Eye (tissue), 1 donor: ENCODE measurements at regions not wholly inside any gene's neighbourhood (a gene's known extent, or its start where the extent isn't known, plus 50 kb on each side); places are given as distances from the start of the nearest gene placed in this dataset.

Source experiments
- DNase-seq: peaks from one replicate; pipeline ENCODE4 v3.0.0-alpha.2; 2015

- no peak for DNase-seq
These were observed 162.0 kb downstream of the FAT3 start for GRCh38 chr11:92386577-92386976.

DNA sequence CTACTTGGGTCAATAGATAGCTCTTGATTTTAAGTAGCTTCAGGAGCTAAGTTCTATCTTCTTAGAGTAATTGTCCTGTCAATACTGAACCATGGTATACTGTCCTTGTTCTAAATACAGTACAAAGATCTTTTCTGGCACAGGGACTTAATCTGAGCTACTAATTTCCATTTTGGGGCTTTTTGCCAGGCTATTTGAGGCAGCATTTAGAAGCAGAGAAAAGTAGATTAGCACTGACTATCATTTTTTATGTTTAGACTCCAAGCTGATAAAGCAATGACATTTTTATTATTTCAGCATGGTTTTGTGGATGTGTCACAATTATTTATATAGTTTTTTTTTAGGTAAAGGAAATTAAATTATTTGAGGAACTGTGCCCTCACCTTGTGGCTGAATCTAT lies 163.2 kb downstream of the FAT3 start:
- DNase-seq = no peak

GRCh38 chr11:92388380-92388779 lies 163.8 kb downstream of the FAT3 start:
- no peak for DNase-seq

GRCh38 chr11:92390783-92391182 lies 166.2 kb downstream of the FAT3 start:
- no peak for DNase-seq

GRCh38 chr11:92391364-92391763 lies 166.7 kb downstream of the FAT3 start:
- DNase-seq = no peak

- DNase-seq = no peak
These were observed 167.2 kb downstream of the FAT3 start for GRCh38 chr11:92391808-92392207.

- DNase-seq = peak; percentile 60
These were observed 168.6 kb downstream of the FAT3 start for GRCh38 chr11:92393218-92393617.

DNA sequence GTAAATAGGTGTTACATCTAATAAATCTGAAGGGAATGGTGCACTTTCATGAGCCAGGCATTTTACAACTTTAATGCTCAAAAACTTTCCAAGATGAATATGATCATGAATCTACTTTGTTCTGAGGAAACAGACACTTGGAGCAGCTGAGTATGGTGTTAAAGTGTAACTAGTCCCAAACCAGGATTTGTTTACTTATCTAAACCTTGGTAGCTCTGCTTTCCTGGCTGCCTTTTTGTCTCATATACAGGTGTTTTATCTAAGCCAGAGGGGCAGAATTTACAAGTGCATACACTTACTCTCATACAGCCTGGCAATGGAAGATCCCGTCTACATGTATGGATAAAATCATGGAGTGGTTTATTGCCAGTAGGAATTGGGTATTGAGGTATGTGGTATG lies 171.5 kb downstream of the FAT3 start:
- DNase-seq = no peak

- no peak for DNase-seq
These were observed 172.7 kb downstream of the FAT3 start for GRCh38 chr11:92397221-92397755.

DNA sequence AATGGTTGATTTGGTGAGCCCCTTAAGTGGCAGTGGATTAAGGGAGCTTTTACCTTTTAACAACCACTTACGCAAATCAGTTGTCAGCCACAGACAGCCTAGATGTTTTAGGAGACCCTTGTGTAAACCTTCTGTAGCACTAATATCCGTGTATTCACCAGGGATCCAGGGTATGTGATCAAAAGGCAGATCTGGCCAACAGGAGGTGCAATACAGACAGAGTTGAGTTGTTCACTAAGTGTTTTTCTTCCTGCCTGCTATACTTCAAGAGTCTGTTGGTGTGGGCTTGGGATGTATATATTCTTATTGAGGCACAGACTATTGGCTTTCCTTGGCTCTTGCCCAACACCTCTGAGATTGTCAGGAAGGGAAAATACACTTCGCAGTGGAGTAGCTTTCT lies 175.1 kb downstream of the FAT3 start:
- DNase-seq = no peak

DNA sequence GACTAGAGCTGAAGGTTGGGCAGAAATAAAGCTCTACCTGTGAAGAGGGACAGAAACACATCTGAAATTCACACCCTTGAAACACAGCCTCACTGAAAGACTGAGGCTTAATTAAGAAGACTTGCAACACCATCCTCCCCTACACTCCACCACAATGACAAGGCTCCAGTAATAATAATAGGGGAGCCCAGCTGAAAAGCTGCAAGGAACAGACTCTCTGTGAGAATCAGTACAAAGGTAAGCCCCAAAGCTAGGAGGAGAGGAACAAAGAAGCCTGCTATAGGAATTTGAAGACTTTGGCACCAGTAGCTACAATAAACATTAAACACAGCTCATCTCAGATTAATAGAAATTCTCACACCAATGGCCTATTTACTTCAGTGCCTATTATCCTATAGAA lies 176.9 kb downstream of the FAT3 start:
- DNase-seq = no peak

DNA sequence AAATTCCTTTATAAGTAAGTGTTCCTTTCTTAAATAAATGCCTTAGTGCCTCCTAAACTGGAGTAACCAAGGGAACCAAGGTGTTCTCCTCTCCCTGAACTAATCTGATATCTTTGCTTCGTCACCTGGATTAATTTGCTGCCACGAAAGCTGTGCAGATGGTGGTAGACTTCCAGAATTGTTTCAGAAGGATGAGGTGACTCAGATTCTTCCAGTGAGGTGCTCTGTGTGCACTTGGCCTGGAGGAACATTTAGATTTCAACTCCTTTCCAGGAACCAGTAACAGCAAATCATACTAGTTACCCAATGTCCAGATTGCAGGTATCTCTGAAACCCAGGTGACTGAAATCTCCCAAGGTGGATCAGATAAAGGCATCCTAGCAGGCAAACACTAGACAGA lies 181.9 kb downstream of the FAT3 start:
- no peak for DNase-seq

GRCh38 chr11:92409355-92409754 lies 184.7 kb downstream of the FAT3 start:
- DNase-seq = peak; percentile 60

GRCh38 chr11:92409956-92410355 lies 185.3 kb downstream of the FAT3 start:
- peak; percentile 25 for DNase-seq

GRCh38 chr11:92410526-92410925 lies 185.9 kb downstream of the FAT3 start:
- DNase-seq = no peak

- no peak for DNase-seq
These were observed 186.8 kb downstream of the FAT3 start for GRCh38 chr11:92411431-92411830.

DNA sequence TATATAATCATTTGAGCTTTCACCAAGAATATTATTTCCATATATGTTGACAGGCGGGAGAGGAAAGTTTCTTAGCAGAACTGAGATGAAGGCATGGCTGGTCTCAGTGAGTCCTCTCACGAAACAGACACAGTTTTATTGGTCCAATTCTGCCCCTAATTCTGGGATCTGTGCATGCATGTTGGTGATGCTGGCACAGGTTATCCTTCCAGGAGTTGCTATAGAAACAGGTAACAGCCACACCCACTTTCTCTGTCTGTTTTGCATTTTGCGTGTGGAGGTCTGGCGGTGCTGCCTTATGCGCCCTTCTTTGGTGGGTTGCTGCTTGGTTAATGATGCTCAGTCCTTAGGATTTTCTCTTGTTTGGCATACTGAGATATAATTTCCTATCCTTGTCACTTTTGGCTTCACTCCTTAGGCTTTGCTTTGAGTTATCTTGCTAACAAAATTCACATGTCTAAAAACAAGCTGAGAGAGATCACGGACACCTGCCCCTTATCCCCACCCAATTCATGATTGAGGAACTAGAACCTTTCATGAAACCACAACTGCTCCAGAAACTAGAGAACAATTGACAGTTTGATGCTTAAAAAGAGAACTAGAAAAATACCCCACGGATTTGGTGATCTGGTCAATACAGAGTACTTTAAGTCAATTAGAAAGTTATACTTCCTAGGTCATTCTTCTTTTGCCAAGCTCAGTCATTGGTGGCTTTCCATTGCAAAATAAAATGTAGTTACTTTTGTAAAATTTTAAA lies 189.3 kb downstream of the FAT3 start:
- DNase-seq = no peak

DNA sequence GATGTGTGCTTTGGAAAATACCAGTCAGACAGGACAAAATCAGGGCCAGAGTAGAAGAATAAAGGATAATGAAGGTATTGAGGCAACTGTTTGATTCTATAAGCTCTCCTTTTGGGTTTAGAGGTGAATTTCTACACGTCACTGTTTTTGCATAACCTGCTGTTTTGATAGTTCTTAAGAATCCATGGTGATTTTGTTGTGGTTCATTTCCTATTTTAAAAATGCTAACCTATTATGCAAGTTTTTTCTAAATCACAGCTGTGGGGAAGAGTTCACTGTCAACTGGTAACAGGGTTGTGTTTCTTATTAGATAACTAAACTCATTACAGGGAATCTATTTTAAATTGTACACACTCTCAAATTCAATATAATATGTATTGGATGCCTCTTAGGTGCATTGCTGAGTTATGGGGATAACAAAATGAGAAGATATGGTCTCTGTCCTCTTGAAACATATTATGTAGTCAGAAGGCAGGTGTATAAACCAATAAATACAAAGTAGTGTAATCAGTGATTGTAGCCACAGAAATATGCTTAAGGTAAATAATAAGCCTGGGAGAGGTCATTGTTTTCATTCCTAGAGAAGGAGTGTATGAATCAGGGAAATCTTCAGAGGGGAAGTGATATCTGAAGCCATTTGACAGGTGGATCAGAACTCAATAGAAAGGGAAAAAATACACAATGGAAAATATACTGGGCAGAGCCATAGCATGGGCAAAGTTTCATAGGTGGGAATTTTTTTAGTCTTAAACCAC lies 192.5 kb downstream of the FAT3 start:
- DNase-seq = no peak

GRCh38 chr11:92423115-92424034 lies 198.8 kb downstream of the FAT3 start:
- DNase-seq = no peak

GRCh38 chr11:92424281-92424680 lies 199.7 kb downstream of the FAT3 start:
- DNase-seq = no peak

DNA sequence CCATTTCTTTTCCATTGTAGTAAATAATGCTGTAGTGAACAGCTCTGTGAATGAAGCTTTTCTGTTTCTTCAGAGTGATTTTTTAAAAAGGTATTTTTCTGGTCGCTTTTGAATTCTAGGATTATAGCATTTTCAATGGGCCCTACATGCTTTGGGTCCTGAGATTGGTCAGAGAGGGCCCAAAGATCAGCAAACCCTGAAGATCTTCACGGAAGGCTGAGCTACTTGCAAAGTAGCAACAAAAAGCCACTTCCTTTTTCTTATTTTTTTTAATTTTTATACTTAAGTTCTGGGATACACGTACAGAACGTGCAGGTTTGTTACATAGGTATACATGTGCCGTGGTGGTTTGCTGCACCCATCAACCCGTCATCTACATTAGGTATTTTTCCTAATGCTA lies 200.5 kb downstream of the FAT3 start:
- no peak for DNase-seq

DNA sequence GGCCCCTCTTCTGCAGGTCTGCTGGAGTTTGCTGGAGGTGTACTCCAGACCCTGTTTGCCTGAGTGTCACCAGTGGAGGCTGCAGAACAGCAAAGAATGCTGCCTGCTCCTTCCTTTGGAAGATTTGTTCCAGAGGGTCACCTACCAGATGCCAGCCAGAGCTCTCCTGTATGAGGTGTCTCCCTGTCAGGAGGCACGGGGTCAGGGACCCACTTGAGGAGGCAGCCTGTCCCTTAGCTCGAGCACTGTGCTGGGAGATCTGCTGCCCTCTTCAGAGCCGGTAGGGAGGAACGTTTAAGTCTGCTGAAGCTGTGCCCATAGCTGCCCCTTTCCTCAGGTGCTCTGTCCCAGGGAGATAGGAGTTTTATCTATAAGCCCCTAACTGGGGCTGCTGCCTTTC lies 207.9 kb downstream of the FAT3 start:
- DNase-seq = no peak
